ENCODE measurements at regions not wholly inside any gene's neighbourhood (a gene's known extent, or its start where the extent isn't known, plus 50 kb on each side); places are given as distances from the start of the nearest gene placed in this dataset.
"Not testable (repeated sequence)": the region's sequence is repeated elsewhere in the genome, so short reads cannot be mapped to it uniquely, and the experiment has no call there.

DNA sequence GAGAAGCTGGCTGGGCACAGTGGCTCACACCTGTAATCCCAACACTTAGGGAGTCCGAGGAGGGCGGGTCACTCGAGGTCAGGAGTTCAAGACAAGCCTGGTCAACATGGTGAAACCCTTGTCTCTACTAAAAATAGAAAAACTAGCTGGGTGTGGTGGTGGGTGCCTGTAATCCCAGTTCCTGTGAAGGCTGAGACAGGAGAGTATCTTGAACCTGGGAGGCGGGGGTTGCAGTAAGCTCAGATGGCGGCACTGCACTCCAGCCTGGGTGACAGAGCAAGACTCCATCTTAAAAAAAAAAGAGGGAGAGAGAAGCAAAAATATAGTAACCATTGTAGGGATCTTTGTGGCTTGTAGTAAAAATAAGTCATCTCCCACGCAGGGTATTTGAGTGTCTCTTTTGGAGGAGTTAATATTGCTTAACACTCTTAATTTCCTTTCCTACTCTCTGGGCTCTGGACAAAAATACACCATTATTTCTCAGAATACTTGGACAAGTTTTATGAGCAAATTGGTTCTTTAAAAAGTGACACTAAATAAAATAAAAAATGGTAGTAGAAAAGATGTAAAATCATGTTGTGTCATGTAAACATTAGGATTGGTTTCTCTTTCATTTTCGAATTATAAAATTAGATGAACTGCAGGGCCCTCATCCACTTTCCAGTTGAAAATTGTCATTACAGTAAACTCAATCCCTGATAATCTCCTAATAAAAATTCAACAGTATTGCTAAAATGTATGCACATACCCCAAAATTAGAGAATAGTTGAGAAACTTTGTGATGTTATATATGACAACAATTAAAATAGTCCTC lies 61.1 kb upstream of the C12orf71 start:
- Histone ChIP-seq H3K9me2 (ENCODE audit: low read depth, low read length) (no peaks in the 10 kb centered on the region), H4K20me1 (ENCODE audit: insufficient read depth, low read length) (no peaks in the 10 kb centered on the region), H3K4me2 (ENCODE audit: low read length) (no peak overlapping the region), H3K27ac (ENCODE audit: low read depth, low read length, poor library complexity, severe bottlenecking) (no peak overlapping the region), H3K9ac (ENCODE audit: low read length) (no peak overlapping the region), H3K27me3 (ENCODE audit: insufficient read depth, low read length) (no peaks in the 10 kb centered on the region), H3K9me3 (ENCODE audit: low read length) (no peaks in the 10 kb centered on the region), H2AFZ (ENCODE audit: low read length) (no peak overlapping the region), H3K36me3 (ENCODE audit: insufficient read depth, low read length) (no peaks in the 10 kb centered on the region), H3K4me1 (ENCODE audit: insufficient read depth, low read length, severe bottlenecking) (no peaks in the 10 kb centered on the region), H3F3A (ENCODE audit: insufficient read depth, low read length) (no peaks in the 10 kb centered on the region), H3K4me3 (ENCODE audit: low read depth, low read length, poor library complexity, severe bottlenecking) (no peak overlapping the region), H3K79me2 (ENCODE audit: insufficient read depth, low read length) (no peaks in the 10 kb centered on the region)
- no peak for TF ChIP-seq EZH2 (IDR thresholded peaks at IDR 0.05; ENCODE audit: borderline replicate concordance, low read length)
- TF ChIP-seq, protein P1, sequence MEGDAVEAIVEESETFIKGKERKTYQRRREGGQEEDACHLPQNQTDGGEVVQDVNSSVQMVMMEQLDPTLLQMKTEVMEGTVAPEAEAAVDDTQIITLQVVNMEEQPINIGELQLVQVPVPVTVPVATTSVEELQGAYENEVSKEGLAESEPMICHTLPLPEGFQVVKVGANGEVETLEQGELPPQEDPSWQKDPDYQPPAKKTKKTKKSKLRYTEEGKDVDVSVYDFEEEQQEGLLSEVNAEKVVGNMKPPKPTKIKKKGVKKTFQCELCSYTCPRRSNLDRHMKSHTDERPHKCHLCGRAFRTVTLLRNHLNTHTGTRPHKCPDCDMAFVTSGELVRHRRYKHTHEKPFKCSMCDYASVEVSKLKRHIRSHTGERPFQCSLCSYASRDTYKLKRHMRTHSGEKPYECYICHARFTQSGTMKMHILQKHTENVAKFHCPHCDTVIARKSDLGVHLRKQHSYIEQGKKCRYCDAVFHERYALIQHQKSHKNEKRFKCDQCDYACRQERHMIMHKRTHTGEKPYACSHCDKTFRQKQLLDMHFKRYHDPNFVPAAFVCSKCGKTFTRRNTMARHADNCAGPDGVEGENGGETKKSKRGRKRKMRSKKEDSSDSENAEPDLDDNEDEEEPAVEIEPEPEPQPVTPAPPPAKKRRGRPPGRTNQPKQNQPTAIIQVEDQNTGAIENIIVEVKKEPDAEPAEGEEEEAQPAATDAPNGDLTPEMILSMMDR (IDR thresholded peaks at IDR 0.05; ENCODE audit: low read length) = no peak

DNA sequence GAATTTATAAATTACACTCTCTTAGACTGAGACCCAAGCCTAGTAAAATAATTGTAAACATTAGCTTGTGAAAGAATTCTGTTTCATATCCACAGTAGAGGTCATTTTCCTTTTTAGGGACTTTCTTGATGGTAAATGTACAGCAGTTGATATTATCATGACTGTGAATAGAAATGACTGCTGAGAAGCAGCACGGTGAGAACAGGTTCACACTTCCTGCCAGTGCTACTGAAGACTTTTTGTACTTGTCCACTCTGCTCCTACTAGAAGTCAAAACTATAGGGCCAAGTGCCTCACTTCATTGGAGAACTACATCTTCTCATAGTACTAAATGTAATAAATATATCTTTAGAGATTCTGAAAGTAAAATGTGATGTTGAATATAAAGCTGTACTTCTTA lies 63.3 kb upstream of the C12orf71 start:
- not testable (repeated sequence) for H3K4me2 ChIP-seq (ENCODE audit: low read length); H3K27me3 ChIP-seq (ENCODE audit: insufficient read depth, low read length); H3K36me3 ChIP-seq (ENCODE audit: insufficient read depth, low read length); H4K20me1 ChIP-seq (ENCODE audit: insufficient read depth, low read length); H3K9me2 ChIP-seq (ENCODE audit: low read depth, low read length); H3K27ac ChIP-seq (ENCODE audit: low read depth, low read length, poor library complexity, severe bottlenecking); H3K79me2 ChIP-seq (ENCODE audit: insufficient read depth, low read length); H3K9me3 ChIP-seq (ENCODE audit: low read length); H3K4me1 ChIP-seq (ENCODE audit: insufficient read depth, low read length, severe bottlenecking); H3F3A ChIP-seq (ENCODE audit: insufficient read depth, low read length); H3K9ac ChIP-seq (ENCODE audit: low read length); H2AFZ ChIP-seq (ENCODE audit: low read length); H3K4me3 ChIP-seq (ENCODE audit: low read depth, low read length, poor library complexity, severe bottlenecking)

DNA sequence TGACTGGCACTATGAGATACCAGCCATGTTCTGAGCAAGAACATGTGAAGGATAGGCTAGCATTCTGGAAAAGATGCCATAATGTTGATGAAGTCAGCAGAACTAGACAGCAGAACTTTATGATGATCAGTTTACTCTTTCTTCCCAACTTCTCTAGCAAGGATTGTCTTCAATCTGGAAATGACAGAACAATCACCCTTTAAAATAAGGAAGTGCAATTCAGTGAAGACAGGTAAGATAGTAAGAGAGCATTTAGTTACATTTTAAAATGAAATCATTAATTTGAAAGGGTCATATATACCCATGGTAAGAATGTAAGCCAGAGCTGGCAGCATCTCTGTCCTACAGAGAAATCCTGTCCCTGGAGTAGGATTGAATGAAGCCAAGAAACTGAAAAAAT lies 66.0 kb upstream of the C12orf71 start:
- Histone ChIP-seq H3K4me2 (ENCODE audit: low read length) (no peak overlapping the region), H3K36me3 (ENCODE audit: insufficient read depth, low read length) (no peaks in the 10 kb centered on the region), H4K20me1 (ENCODE audit: insufficient read depth, low read length) (no peaks in the 10 kb centered on the region), H3K4me3 (ENCODE audit: low read depth, low read length, poor library complexity, severe bottlenecking) (no peak overlapping the region), H3K79me2 (ENCODE audit: insufficient read depth, low read length) (no peaks in the 10 kb centered on the region), H2AFZ (ENCODE audit: low read length) (no peak overlapping the region), H3K27me3 (ENCODE audit: insufficient read depth, low read length) (no peaks in the 10 kb centered on the region), H3K9me2 (ENCODE audit: low read depth, low read length) (no peaks in the 10 kb centered on the region), H3K4me1 (ENCODE audit: insufficient read depth, low read length, severe bottlenecking) (no peaks in the 10 kb centered on the region), H3K9me3 (ENCODE audit: low read length) (no peaks in the 10 kb centered on the region), H3F3A (ENCODE audit: insufficient read depth, low read length) (no peaks in the 10 kb centered on the region), H3K27ac (ENCODE audit: low read depth, low read length, poor library complexity, severe bottlenecking) (no peak overlapping the region), H3K9ac (ENCODE audit: low read length) (no peak overlapping the region)
- no peak for TF ChIP-seq EZH2 (IDR thresholded peaks at IDR 0.05; ENCODE audit: borderline replicate concordance, low read length)
- TF ChIP-seq, protein P1 (IDR thresholded peaks at IDR 0.05; ENCODE audit: low read length) = no peak

DNA sequence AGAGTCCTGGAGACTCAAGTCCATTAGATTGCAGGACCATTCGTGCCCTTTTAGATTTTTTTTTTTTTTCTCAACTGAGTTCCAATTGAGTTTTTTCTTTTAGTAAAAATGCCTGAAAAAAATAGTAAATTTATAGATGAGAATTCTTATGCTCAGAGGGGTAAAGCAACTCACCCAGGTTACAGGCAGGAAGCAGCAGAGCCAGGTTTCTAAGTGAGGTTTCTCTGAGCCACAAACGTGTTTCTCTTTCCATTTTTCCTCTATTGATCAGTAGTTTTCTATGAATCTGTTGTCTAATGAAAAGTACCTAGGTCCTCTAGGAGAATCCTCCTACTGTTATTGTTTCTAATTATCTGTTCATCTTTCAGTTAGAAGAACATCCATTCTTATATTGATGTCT lies 66.4 kb upstream of the C12orf71 start:
- Histone ChIP-seq H3K9ac (ENCODE audit: low read length) (no peak overlapping the region), H3F3A (ENCODE audit: insufficient read depth, low read length) (no peaks in the 10 kb centered on the region), H3K4me3 (ENCODE audit: low read depth, low read length, poor library complexity, severe bottlenecking) (no peak overlapping the region), H3K4me1 (ENCODE audit: insufficient read depth, low read length, severe bottlenecking) (no peaks in the 10 kb centered on the region), H3K27me3 (ENCODE audit: insufficient read depth, low read length) (no peaks in the 10 kb centered on the region), H3K4me2 (ENCODE audit: low read length) (no peak overlapping the region), H3K9me2 (ENCODE audit: low read depth, low read length) (no peaks in the 10 kb centered on the region), H4K20me1 (ENCODE audit: insufficient read depth, low read length) (no peaks in the 10 kb centered on the region), H3K9me3 (ENCODE audit: low read length) (no peaks in the 10 kb centered on the region), H2AFZ (ENCODE audit: low read length) (no peak overlapping the region), H3K79me2 (ENCODE audit: insufficient read depth, low read length) (no peaks in the 10 kb centered on the region), H3K36me3 (ENCODE audit: insufficient read depth, low read length) (no peaks in the 10 kb centered on the region), H3K27ac (ENCODE audit: low read depth, low read length, poor library complexity, severe bottlenecking) (no peak overlapping the region)
- no peak for TF ChIP-seq EZH2 (IDR thresholded peaks at IDR 0.05; ENCODE audit: borderline replicate concordance, low read length)
- TF ChIP-seq, protein P1 (IDR thresholded peaks at IDR 0.05; ENCODE audit: low read length) = no peak

Measured in OCI-LY1 (cell line).